Hematopoietic multipotent progenitor cell treated with erythropoietin and hydrocortisone succinate and interleukin-3 and kit ligand, for 17 days (in vitro differentiated cells): ENCODE measurements at regions not wholly inside any gene's neighbourhood (a gene's known extent, or its start where the extent isn't known, plus 50 kb on each side); places are given as distances from the start of the nearest gene placed in this dataset.

Experiments used
- DNase-seq: peaks from one replicate; pipeline ENCODE4 v3.0.0-alpha.2; 2015; ENCODE audit warnings: low spot score

- DNase-seq = no peak
Observed at GRCh38 chr12:91533366-91533765, 350.7 kb upstream of the DCN start.

GRCh38 chr12:91529829-91530228 lies 347.2 kb upstream of the DCN start:
- DNase-seq = no peak

GRCh38 chr12:91523831-91524230 lies 341.2 kb upstream of the DCN start:
- DNase-seq = no peak

- no peak for DNase-seq
Observed at GRCh38 chr12:91516695-91517047, 334.1 kb upstream of the DCN start.

- no peak for DNase-seq
Observed at GRCh38 chr12:91515944-91516694, 333.5 kb upstream of the DCN start.

- DNase-seq = no peak
Observed at GRCh38 chr12:91513313-91513712, 330.7 kb upstream of the DCN start.

GRCh38 chr12:91511795-91512420 lies 329.3 kb upstream of the DCN start:
- no peak for DNase-seq

- no peak for DNase-seq
Observed at GRCh38 chr12:91507754-91508153, 325.1 kb upstream of the DCN start.

GRCh38 chr12:91506452-91506851 lies 323.8 kb upstream of the DCN start:
- no peak for DNase-seq

- DNase-seq = no peak
Observed at GRCh38 chr12:91505006-91505405, 322.4 kb upstream of the DCN start.

- no peak for DNase-seq
Observed at GRCh38 chr12:91502208-91502607, 319.6 kb upstream of the DCN start.

- DNase-seq = no peak
Observed at GRCh38 chr12:91496337-91496736, 313.7 kb upstream of the DCN start.

- no peak for DNase-seq
Observed at GRCh38 chr12:91493308-91493707, 310.7 kb upstream of the DCN start.

GRCh38 chr12:91492648-91493047 lies 310.0 kb upstream of the DCN start:
- no peak for DNase-seq

GRCh38 chr12:91490667-91491311 lies 308.2 kb upstream of the DCN start:
- DNase-seq = no peak

- DNase-seq = no peak
Observed at GRCh38 chr12:91483471-91483985, 300.9 kb upstream of the DCN start.

GRCh38 chr12:91482231-91482630 lies 299.6 kb upstream of the DCN start:
- DNase-seq = no peak

- no peak for DNase-seq
Observed at GRCh38 chr12:91478500-91478899, 295.9 kb upstream of the DCN start.

GRCh38 chr12:91467686-91468085 lies 285.1 kb upstream of the DCN start:
- DNase-seq = no peak

GRCh38 chr12:91461061-91461460 lies 278.4 kb upstream of the DCN start:
- DNase-seq = no peak

GRCh38 chr12:91460469-91460868 lies 277.9 kb upstream of the DCN start:
- DNase-seq = no peak

- no peak for DNase-seq
Observed at GRCh38 chr12:91455321-91455720, 272.7 kb upstream of the DCN start.

GRCh38 chr12:91454179-91454578 lies 271.6 kb upstream of the DCN start:
- no peak for DNase-seq
